ENCODE measurements at regions not wholly inside any gene's neighbourhood (a gene's known extent, or its start where the extent isn't known, plus 50 kb on each side); places are given as distances from the start of the nearest gene placed in this dataset.

DNA sequence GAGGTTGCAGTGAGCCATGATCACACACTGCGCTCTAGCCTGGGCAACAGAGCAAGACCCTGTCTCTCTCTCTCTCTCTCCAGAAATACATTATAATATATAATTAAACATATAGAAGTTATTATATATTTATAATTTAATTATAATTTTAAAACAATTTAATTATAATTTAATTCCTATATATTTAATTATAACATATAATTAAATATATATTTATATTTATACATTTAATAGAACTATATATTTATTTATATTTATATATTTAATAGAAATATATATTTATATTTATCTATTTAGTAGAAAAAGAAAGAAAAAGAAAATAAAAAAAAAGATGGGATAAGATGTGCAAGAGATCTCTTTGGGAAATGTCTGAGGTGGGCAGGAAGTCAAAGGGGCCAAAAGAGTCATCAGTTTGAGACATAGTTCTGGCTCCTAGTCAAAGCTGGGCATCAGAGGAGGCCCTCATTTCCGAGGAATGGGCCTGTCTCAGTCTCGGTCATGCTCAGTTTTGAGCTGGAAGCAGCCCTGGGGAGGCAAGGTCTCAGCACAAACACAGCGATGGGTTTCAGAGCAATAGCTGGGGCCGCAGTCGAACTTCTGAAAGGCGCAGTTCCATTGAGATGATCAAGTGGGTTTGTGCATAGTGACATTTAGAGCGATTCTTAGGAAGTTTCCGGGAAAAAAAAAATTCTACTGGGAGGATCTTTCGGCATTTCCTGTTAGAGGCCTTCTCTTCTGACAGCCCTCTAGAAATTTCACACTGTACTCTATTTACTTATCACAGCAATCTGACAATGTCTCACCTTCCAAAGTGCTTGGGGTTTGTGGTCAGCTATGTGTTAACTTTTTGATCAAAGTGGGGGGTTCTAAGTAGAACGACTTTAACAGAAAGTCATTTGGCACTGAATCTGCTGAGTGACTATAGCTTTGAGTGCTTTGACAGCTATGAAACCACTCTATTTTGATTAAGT, 58.7 kb upstream of the GZMB start:
- peak; percentile 78 for DNase-seq

DNA sequence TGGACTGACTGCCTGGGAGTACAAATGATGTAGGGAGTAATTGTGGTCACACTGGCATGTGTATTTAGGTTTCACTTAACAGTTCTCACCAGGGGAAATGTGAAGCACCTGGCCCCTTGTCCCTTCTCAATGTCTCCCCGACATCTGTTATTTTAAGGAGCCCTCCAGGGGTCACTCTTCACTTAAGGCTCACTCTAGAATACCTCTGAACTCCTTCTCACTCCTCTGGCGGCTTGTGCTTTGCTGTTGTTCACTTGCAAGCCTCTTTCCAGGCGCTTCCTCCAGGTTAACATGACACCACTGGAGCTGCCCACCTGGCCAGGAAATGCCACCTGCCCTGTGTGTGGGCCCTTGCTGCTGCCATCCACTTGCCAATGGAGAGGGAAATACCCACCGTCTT, 56.5 kb upstream of the GZMB start:
- DNase-seq: no peak

- no peak for DNase-seq
Observed at GRCh38 chr14:24688030-24688658, 54.2 kb upstream of the GZMB start.
